ENCODE measurements at regions not wholly inside any gene's neighbourhood (a gene's known extent, or its start where the extent isn't known, plus 50 kb on each side); places are given as distances from the start of the nearest gene placed in this dataset.

- TF ChIP-seq REST (IDR thresholded peaks at IDR 0.05; ENCODE audit: insufficient read depth in 1 of 2, low read depth in 2 of 2, low read length in 1 of 2) (no peak), CTCF (IDR thresholded peaks at IDR 0.05) (no peak)
These were observed 189.2 kb downstream of the MAF start for GRCh38 chr16:79411357-79411756.
